Stimulated activated CD4-positive, alpha-beta T cell treated with anti-CD3 and anti-CD28 coated beads, Interleukin-2, amount 100 ng/mL, for 4 hours (primary cell): ENCODE measurements at regions not wholly inside any gene's neighbourhood (a gene's known extent, or its start where the extent isn't known, plus 50 kb on each side); places are given as distances from the start of the nearest gene placed in this dataset.

Experiments
- DNase-seq: peaks from one replicate; pipeline ENCODE4 v3.0.0-alpha.2; 2020; ENCODE audit warnings: low read depth

DNA sequence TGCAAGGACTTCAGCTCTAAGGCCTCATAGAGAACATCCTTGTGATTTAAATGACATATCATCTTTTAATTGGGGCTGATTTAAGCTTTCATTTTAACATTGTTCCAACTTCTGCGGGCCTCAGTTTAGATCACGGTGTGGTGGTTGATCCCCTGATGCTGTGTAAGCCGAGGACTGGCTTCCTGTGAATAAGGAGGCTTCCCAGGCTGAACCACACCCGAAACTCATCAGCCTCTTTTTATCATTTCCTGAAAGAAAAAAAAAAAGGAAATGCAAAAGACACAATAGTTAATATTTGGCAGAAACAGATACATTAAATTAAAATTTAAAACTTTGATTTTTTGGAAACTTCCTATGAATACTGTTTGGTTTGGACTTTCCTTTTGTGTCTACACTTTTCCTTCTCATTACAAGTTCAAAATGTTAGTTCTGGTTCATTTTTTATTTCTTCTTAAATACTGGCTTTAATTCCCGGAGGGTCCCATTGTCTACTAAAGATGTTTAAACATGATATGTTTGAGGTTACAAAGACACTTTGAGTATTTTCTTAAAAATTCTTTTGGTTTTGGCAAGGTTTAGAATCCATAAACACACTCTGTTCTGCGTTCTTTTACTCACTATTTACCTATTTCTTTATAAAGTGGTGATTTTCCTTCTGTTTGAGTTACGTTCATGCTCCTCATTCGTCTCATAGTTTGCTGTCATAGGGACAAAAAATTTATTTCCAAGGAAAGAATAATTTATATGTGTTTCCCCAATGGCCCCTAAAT, 230.0 kb upstream of the SULF2 start:
- no peak for DNase-seq

DNA sequence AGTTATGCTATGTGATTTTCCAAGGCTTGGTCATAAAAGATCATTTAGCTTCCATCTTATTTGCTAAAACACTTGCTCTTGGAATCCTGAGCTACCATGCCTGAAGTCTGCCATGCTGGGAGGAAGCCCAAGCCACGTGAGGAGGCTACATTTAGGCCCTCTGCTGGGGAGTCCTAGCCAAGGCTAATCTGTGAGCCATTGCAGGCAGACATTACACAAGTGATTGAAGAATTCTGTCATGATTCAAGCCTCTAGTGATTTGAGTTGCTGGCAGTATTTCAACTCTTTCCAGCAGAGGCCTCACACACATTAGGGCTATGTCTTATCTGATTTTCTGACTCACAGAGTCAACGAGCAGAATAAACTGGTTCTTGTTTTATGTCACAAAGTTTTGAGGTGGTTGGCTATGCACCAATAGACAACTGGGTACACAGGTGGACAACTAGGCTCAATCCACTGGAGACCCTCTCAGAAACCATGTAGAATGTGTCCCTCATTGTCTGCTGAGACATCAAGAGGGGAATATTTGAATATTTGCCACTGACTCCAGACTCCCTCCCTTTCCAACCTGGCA, 227.2 kb upstream of the SULF2 start:
- no peak for DNase-seq

DNA sequence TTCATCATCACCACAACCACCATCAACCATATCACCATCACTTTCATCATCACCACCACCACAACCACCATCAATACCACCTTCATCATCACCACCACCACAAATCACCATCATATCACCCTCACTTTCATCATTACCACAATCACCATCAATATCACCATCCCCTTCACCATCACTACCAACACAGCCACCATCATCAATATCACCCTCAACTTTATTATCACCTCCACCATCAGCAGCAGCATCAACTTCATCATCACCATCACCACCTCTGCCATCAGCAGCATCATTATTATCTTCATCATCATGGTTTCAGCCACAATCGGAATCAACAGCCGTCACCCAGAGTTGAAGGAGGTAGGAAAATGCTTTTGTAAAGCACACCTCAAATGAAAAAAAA, 225.7 kb upstream of the SULF2 start:
- no peak for DNase-seq

DNA sequence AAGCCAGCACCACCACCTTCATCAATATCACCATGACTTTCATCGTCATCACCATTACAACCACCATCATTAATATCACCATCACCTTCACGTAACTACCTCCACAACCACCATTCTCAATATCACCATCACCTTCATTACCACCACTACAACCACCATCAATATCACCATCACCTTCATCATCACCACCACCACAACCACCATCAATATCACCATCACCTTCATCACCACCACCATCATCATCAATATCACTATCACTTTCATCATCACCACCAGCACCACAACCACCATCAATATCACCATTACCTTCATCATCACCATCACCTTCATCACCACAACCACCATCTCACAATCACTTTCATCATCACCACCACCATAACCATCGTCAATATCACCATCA, 225.3 kb upstream of the SULF2 start:
- DNase-seq: no peak

DNA sequence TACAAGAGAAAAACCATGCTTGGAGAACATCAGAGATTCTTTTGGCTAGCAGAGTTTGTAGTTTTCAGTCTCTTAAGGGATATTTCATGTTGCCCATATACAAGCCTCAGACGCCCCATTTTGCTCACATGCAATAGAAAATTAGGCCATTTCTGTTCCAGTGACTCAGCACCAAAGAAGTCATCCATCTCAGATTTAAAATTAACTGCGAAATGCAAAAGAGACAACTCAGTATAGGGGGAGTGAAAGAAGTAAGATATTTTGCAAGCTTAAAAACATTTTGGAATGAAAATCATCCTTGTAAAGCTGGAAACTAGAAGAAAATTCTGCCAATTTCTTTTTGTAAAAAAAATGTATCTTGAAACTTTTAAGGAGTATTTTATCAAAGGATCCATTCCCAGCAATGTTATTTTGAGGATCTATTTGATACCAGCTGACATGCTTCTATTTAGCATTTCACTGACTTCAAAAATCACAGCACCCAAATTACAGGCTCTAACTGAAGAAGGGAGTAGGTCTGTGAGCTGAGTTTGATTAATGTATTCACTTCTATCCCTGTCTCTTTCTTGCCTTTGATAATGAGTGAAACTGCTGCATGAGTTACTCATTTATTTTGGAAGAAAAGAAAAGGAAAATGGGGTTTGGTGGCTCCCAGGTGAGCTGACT, 223.7 kb upstream of the SULF2 start:
- DNase-seq: no peak

DNA sequence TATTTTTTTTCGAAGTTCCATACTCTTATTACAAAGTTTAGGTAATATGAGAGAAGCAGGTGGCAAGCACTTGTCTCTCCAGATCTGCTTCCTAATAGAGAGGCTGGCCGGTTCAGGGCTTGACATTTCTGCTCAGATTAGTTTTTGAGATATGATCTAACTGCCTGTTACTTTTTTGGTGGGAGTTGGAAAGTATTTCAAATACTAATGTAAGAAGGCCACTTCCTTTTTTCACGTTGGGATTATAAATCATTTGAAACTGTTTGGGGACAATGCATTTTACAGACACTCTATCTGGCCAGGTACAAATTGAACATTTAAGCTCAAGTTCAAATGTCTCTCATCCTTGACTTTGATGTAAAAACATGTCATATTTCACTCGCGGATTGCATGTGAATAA, 222.1 kb upstream of the SULF2 start:
- DNase-seq: no peak

DNA sequence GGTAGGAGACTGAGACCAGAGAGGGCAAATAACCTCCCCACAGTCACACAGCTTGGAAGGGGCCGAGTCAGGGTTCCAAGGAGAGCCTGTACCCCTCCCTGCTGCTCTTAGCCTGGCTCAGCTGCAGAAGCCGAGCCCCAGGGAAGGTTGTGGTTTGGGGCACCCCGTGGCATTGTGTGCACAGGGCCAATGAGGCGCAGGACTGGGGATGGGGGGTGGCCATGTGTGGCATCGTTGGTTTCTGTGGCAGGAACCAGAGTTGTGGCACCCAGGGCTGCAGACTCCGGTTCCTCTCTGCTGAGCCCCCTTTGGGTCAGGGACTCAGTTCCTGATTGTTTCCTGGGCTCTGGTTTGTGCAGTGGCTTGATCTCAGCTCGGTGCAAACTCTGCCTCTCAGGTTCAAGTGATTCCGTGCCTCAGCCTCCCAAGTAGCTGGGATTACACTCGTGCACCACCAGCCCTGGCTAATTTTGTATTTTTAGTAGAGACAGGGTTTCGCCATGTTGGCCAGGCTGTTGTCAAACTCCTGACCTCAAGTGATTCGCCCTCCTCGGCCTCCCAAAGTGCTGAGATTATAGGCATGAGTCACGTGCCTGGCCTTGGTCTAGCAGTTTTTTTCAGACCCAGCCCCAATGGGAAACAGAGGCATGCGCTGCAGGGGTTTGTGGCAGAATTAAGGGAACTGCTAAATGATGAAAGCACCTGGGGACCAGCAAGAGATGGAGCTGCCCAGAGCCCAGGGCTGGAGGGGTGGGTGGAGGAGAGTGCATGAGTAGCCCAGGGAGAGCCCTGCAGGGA, 221.0 kb upstream of the SULF2 start:
- DNase-seq: no peak

DNA sequence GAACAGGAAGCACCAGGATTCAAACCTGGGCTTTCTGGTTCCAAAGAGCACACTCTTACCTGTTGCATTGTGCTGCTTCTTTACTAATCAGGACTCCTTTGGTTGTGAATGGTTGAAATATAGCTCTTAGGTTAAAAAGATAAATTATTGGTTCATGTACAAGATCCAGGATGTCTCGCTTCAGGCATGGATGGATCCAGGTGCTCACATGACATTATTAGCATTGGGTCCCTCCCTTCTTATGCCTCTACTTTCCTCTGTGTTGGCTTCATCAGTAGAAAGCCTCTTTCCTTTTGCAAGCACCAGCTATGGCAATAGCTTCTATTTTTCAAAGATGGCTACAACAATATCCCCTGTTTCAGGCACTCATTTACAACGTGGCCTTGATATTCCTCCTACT, 217.7 kb upstream of the SULF2 start:
- no peak for DNase-seq

DNA sequence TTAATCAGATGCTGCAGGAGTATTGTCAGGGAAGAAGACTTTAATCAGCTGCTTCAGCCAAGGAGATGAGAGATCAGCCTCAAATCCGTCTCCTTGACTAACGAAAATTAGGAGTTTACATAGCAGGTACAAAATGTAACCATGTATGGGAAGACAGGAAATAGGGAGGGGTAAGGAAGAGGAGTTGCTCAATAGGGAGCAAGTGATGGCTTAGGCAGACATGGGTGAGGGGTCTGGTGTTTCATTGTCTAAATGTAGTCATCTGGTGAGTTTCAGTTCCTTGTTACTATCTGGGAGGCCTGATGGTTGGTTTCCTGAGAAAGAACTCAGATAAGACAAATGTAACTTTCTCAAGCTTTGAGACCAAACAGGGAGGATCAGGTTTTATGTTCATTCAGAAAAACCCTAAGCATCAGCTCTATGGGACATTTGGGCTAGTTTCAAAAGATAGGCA, 217.3 kb upstream of the SULF2 start:
- DNase-seq: no peak

DNA sequence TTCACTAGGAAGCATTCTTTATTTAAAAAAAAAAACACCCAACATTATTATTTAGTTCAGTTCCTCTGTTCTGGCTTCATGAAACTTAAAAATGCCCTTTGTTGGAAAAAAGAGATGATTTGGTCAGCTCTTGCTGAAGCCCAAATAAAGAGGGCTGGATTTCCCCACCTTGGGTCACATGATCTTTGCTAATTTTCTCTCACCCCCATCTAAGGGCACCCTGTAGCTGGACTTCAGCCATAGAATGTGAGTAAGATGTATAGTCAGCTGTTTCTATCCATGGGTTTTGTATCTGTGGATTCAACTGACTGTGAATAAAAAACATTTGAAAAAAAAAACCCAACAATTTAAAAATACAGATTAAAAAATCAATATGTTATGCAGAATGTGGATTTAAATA, 213.9 kb upstream of the SULF2 start:
- no peak for DNase-seq

DNA sequence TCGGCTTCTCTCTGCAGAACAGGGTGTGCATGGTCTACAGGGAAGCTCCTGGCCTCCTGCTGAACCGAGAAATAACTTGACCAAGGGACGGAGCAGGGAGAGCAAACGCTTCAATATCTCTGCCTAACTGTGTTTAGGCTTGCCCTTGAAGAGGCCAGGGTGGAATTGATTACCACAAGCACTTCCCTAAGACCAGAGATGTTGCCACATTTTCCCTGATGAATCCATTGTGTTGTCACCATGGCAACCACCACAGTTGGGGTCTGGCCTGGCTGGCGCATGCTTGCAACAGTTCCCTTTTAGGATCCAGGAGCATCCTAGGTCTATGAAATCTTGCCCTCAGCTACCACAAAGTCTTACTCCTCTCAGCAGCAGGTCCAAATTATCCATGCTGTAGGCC, 213.5 kb upstream of the SULF2 start:
- no peak for DNase-seq

DNA sequence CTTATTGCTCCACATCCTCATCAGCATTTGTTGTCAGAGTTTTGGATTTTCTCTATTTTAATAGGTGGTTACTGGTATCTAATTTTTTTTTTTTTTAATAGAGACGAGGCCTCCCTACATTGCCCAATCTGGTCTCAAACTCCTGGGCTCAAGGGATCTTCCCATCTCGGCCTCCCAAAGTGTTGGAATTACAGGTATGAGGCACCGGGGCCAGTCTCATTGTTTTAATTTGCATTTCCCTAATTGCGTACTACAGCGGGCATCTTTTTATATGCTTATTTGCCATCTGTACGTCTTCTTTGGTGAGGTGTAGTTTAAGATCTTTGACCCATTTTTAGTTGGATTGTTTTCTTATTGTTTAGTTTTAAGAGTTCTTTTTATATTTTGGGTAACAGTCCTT, 210.4 kb upstream of the SULF2 start:
- no peak for DNase-seq

DNA sequence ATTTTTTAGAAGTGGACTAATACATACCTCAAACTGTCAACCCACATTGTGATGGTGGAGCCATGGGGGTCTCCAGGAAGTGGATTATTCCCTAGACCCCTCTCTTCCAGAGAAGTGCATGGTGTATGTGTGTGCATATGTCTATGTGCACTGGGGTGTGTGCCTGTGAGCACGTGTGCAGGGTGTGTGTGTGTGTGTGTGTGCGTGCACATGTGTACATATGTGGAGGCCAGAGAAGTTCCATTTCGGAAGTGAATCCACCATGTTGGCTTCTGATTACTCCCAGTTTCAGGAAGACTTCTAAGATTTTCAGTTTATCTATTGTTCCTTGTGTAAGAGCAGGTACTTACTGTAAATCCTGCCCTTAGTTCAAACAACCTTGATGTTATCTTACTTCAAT, 208.5 kb upstream of the SULF2 start:
- no peak for DNase-seq

DNA sequence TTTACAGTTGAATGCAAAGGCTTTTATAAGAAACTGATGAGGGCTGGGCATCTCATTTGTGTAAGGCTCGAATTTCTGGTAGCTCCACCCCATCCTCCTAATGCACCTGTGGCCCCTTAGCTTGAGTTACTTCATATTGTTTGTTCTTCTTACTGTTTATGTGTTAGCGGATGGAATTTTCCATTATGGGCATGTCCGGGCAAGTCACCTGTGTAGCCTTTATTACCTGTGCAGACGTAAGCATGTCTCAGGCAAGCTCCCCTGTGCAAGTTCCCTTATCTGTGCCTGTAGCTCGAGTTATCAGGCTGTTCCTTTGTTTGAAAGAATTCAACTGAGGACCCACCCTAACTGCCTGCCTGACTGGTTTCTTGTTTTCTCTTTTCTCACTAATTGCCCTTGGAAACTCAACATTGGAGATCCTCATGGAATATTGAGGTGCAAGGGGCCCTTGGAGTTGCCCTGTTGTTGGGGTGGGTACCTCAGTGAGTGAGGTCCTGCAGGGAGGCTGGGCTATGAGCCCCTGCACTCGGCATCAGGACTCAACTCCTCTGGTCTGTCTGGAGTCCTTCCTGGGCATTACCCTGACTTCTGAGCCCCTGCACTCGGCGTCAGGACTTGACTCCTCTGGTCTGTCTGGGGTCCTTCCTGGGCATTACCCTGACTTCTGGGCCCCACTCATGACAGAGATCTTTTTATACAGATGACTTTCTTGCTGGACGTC, 207.9 kb upstream of the SULF2 start:
- no peak for DNase-seq

DNA sequence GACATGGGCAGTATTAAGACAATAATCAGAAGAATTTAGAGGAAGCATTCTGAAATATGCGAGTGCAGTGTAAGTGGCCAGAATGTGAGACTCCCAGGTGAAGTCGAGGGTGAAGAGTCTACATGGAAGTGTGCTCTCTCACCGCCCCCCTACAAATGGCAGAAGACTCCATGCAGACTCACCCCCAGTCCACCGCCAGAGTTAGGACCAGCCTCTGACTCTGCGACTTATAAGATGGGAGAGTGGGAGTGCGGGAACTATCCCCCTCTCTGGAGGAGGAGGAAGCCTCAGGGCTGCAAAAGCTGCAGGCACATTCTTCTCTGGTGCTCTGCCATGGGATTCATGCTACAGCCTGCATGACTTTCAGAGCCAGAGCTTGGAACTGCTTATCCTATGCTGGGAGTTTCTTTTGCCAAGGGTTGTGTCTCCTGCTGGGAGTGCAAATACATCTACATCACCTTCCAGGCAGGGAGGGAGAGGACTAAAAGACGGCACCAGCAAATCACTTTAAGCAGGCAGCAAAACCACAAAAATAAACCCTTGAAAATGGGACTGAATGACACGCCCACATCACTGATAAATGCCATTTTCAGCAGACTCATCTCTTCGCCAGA, 206.7 kb upstream of the SULF2 start:
- DNase-seq: no peak

DNA sequence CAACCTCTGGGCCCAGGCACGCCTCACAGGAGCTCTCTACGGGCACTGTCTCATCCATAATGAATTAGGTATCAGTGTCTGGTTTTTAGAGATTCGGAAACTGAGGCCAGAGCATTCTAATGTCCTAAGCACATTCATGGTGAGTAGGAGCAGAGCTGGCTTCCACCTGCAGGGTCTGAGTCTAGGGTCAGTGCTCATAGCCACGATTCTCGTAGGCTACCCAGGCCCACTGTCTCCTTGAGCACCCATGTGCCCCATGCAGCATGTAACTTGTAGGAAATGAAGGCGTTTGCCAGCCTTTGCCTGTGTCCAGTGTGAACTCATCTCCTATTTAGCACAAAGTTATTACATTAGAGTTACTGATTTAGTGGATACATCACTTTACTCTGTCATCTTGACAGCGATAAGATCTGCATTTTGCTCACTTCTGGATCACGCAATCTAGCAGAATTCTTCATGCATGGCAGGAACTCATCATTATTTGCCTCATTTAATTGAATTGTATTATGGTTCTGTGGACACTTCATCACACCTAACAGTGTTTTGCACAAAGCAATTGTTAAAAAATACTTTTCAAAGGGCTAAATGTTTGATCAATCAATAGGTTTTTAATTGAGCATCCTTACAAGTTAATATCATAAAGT, 205.3 kb upstream of the SULF2 start:
- DNase-seq: no peak

DNA sequence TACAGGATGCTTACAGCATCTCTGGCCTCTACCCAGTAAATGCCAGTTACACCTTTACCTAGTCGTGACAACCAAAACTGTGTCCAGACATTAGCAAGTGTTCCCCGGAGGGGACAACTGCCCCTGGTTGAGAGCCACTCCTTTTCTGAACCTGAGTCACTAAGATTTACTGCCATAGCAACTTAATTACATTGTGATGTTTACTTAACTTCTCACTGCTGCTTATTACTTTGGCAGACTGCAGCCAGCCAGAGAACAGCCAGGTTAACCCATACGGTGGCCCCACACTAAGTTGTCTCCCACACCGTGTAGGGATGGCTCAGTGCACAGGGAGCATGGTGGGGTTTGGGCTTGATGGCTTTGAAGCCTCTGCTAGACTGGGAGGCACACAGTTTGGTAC, 204.7 kb upstream of the SULF2 start:
- DNase-seq: no peak

DNA sequence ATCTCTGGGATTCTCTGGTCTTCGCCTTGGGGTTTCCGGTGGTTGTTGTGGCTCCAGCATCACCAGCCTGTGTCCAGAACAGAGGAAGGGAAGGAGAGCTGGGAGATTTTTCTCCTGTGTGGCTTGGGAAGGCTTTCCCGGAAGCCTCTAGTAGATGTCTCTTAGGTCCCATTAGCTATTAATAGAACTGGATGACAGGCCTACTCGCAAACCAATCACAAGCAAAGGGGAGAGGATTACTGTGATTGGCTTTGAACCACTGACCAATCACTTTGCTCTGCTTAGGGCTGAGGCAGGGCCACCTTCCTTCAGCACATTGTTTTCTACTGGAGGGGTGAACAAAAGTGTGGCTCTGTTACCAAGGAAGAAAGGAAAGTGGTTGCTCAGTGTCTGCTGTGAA, 203.4 kb upstream of the SULF2 start:
- no peak for DNase-seq

DNA sequence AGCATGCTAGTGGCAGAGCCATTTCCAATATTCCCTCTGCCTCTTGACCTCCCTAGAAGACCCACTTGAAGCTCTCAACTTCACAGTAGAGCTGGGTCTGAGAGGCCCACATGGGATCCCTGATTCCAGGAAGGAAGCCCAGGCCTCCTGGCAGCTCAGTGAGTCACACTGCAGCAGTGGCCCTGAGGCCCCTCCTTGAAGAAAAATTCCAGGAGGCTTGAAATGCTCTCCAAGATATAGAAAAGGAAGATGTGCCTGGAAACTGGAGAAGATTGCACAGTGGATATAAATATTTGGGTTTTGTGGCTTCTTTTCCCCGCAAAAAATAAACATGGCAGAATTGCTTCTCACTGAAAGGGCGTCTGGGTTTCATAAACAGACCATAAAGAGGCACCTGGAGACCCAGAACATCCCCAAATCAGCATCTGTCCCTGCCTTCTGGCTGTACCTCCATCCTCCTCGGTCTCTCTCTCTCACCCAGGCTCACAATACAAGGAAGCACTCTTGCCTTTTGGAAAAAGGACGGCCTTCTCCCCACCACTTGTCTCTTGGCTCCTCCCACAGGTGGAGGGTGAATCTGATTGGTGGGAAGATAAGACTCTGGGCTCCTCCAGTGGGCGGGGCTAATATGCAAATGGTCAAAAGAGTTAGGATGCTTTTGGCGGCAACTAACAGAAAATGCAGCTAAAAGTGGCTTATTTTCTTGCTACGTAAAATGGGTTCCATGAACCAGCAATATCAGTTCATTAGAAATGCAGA, 200.0 kb upstream of the SULF2 start:
- no peak for DNase-seq

DNA sequence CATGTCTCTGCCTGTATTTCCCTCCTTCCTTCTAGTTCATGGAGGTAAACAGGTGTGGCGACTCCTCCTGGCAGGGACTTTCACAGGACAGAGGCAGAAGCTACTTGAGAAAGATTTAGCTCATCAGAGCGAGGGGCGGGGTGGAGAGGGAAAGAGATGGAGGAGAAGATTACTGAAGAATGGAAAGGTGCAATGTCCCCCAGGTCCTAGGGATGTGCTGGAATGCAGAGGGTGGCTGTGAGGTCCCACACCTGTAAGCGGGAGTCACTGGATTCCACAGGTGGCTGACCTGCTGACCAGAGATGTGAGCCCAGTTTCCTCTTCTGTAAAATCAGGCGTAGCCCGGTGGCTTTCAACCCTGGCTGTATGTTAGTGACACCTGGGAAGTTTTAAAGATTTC, 199.2 kb upstream of the SULF2 start:
- no peak for DNase-seq
